ENCODE measurements at regions not wholly inside any gene's neighbourhood (a gene's known extent, or its start where the extent isn't known, plus 50 kb on each side); places are given as distances from the start of the nearest gene placed in this dataset.
"Not testable (repeated sequence)": the region's sequence is repeated elsewhere in the genome, so short reads cannot be mapped to it uniquely, and the experiment has no call there.

DNA sequence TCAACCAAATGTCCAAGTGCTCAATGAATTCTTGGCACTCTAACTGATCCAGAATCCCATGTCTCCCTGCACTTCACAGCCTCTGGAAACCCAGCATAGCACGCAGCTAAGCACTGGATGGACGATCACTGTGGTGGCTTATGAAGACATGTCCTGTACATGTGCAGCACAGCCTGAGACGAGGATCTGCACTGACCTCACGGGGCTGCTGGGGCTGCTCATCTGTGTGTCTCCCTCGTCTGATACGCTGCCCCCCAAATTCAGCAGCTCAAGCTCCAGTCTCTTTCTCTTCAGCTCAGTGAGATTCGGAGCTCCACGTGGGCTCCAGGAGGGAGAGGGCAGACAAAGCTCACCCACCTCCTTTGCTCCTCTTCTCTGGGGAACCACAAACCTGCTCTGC, 126.9 kb downstream of the CPZ start:
- no peak for DNase-seq (ENCODE audit: low spot score)

DNA sequence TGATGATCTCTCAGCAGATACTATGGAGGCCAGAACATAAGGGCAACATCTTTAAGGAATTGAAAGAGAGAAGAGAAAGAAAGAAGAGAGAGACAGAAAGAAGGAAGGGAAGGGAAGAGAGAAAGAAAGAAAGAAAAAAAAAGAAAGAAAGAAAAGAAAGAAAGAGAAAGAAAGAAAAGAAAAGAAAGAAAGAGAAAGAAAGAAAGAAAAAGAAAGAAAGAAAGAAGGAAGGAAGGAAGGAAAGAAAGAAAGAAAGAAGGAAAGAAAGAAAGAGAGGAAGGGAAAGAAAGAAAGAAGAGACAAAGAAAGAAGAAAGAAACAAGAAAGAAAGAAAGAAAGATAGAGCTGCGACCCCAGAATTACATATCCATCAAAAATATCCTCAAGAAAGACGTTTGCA, 124.9 kb downstream of the CPZ start:
- H3K9me2 ChIP-seq (replicated peaks; ENCODE audit: insufficient read depth); H4K20me1 ChIP-seq (ENCODE audit: insufficient read depth, poor library complexity, severe bottlenecking); H3K36me3 ChIP-seq (replicated peaks; ENCODE audit: insufficient read depth, low read depth); H3K27me3 ChIP-seq; H3K4me2 ChIP-seq; H3K9me3 ChIP-seq (ENCODE audit: low read depth); H2AFZ ChIP-seq; H3K4me3 ChIP-seq; H3K4me1 ChIP-seq (ENCODE audit: insufficient read depth); DNase-seq (ENCODE audit: low spot score); H3K79me2 ChIP-seq; H3K27ac ChIP-seq: not testable (repeated sequence)
- 46% methylated on average over 2 of the region's 2 CpGs for WGBS (ENCODE audit: low lambda C conversion rate, missing lambda C conversion rate)

More for the DNA sequence above, 126.9 kb downstream of the CPZ start:
- Histone ChIP-seq H3K4me2 (no peak overlapping the region), H3K27me3 (peaks cover 9% of the 10 kb centered on the region), H3K9me3 (ENCODE audit: low read depth) (no peaks in the 10 kb centered on the region), H3K79me2 (no peaks in the 10 kb centered on the region), H2AFZ (no peak overlapping the region), H3K4me3 (no peak overlapping the region), H3K36me3 (replicated peaks; ENCODE audit: insufficient read depth, low read depth) (no peaks in the 10 kb centered on the region), H3K27ac (no peak overlapping the region), H4K20me1 (ENCODE audit: insufficient read depth, poor library complexity, severe bottlenecking) (no peaks in the 10 kb centered on the region), H3K4me1 (ENCODE audit: insufficient read depth) (no peaks in the 10 kb centered on the region), H3K9me2 (replicated peaks; ENCODE audit: insufficient read depth) (no peaks in the 10 kb centered on the region)
- WGBS (ENCODE audit: low lambda C conversion rate, missing lambda C conversion rate) = 85% methylated on average over 8 of the region's 8 CpGs
- TF ChIP-seq, protein P1, sequence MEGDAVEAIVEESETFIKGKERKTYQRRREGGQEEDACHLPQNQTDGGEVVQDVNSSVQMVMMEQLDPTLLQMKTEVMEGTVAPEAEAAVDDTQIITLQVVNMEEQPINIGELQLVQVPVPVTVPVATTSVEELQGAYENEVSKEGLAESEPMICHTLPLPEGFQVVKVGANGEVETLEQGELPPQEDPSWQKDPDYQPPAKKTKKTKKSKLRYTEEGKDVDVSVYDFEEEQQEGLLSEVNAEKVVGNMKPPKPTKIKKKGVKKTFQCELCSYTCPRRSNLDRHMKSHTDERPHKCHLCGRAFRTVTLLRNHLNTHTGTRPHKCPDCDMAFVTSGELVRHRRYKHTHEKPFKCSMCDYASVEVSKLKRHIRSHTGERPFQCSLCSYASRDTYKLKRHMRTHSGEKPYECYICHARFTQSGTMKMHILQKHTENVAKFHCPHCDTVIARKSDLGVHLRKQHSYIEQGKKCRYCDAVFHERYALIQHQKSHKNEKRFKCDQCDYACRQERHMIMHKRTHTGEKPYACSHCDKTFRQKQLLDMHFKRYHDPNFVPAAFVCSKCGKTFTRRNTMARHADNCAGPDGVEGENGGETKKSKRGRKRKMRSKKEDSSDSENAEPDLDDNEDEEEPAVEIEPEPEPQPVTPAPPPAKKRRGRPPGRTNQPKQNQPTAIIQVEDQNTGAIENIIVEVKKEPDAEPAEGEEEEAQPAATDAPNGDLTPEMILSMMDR (IDR thresholded peaks at IDR 0.05; ENCODE audit: poor library complexity) = no peak
- TF ChIP-seq EZH2 (IDR thresholded peaks at IDR 0.05; ENCODE audit: borderline replicate concordance) (no peak), EZH2phosphoT487 (IDR thresholded peaks at IDR 0.05; ENCODE audit: low read depth, severe bottlenecking, unreplicated experiment) (no peak)

DNA sequence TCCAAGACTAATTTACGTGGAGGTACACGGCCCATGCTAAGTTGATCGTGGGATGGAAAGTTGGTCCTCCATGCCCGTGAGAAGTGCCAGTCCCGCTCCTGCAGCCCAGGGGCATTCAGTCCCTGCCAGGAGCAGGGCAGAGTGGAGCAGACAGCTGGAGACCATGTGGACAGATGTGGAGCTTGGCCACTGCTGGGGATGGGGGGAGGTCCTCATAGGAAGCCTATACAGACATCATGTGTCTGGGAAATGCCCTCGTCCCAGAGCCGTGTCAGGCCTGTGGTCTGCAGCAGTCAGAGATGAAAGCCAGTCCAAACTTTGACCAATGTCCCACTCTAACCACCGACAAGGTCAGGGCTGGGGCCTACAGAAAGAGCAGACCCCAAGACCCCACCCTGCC, 118.4 kb downstream of the CPZ start:
- H3K4me2 ChIP-seq = no peak overlapping the region
- no peaks in the 10 kb centered on the region for H3K36me3 ChIP-seq (replicated peaks; ENCODE audit: insufficient read depth, low read depth)
- TF ChIP-seq, protein P1 (IDR thresholded peaks at IDR 0.05; ENCODE audit: poor library complexity) = no peak
- TF ChIP-seq EZH2phosphoT487 (IDR thresholded peaks at IDR 0.05; ENCODE audit: low read depth, severe bottlenecking, unreplicated experiment) (no peak), EZH2 (IDR thresholded peaks at IDR 0.05; ENCODE audit: borderline replicate concordance) (no peak)
- no peaks in the 10 kb centered on the region for H3K9me3 ChIP-seq (ENCODE audit: low read depth)
- H3K79me2 ChIP-seq = no peaks in the 10 kb centered on the region
- H4K20me1 ChIP-seq (ENCODE audit: insufficient read depth, poor library complexity, severe bottlenecking) = no peaks in the 10 kb centered on the region
- H3K27me3 ChIP-seq = no peaks in the 10 kb centered on the region
- no peak for DNase-seq (ENCODE audit: low spot score)
- H3K27ac ChIP-seq = no peak overlapping the region
- H3K4me3 ChIP-seq = no peak overlapping the region
- no peaks in the 10 kb centered on the region for H3K4me1 ChIP-seq (ENCODE audit: insufficient read depth)
- H2AFZ ChIP-seq = no peak overlapping the region
- 62% methylated on average over 8 of the region's 8 CpGs for WGBS (ENCODE audit: low lambda C conversion rate, missing lambda C conversion rate)
- no peaks in the 10 kb centered on the region for H3K9me2 ChIP-seq (replicated peaks; ENCODE audit: insufficient read depth)

DNA sequence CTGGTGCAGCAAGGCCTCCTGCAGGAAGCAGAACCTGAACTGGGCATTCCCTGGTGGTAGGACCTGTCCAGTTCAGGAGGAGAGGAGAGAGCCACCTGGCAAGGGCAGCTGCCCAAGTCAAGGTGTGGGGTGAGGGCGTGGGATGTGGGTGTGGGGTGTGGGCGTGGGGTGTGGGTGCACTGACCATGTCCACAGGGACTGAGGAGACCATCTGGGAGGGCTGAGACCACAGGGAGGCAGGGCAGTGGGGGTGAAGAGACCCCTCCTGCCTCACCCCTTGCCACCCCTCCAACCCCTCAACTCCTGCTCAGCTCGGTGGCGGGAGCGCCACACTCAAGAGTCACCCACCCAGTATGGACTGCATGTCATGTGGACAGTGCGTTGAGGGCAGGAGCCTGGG, 117.9 kb downstream of the CPZ start:
- no peak overlapping the region for H2AFZ ChIP-seq
- H3K9me3 ChIP-seq (ENCODE audit: low read depth) = no peaks in the 10 kb centered on the region

More for the DNA sequence above, 117.9 kb downstream of the CPZ start:
- H3K27me3 ChIP-seq = no peaks in the 10 kb centered on the region
- H3K36me3 ChIP-seq (replicated peaks; ENCODE audit: insufficient read depth, low read depth) = no peaks in the 10 kb centered on the region
- no peak overlapping the region for H3K4me3 ChIP-seq
- no peaks in the 10 kb centered on the region for H3K79me2 ChIP-seq
- H3K4me1 ChIP-seq (ENCODE audit: insufficient read depth) = no peaks in the 10 kb centered on the region
- WGBS (ENCODE audit: low lambda C conversion rate, missing lambda C conversion rate) = 94% methylated on average over 5 of the region's 6 CpGs
- H3K9me2 ChIP-seq (replicated peaks; ENCODE audit: insufficient read depth) = no peaks in the 10 kb centered on the region
- no peak overlapping the region for H3K27ac ChIP-seq
- no peaks in the 10 kb centered on the region for H4K20me1 ChIP-seq (ENCODE audit: insufficient read depth, poor library complexity, severe bottlenecking)
- no peak for DNase-seq (ENCODE audit: low spot score)
- TF ChIP-seq, protein P1 (IDR thresholded peaks at IDR 0.05; ENCODE audit: poor library complexity) = no peak
- TF ChIP-seq EZH2 (IDR thresholded peaks at IDR 0.05; ENCODE audit: borderline replicate concordance) = no peak
- TF ChIP-seq EZH2phosphoT487 (IDR thresholded peaks at IDR 0.05; ENCODE audit: low read depth, severe bottlenecking, unreplicated experiment) = no peak
- H3K4me2 ChIP-seq = no peak overlapping the region
